ENCODE measurements at regions not wholly inside any gene's neighbourhood (a gene's known extent, or its start where the extent isn't known, plus 50 kb on each side); places are given as distances from the start of the nearest gene placed in this dataset.

- DNase-seq = no peak
- H3K4me3 ChIP-seq = no peak overlapping the region
- H3K27ac ChIP-seq = no peak overlapping the region
- no peak for TF ChIP-seq EP300 (IDR thresholded peaks at IDR 0.05)
- no peak for TF ChIP-seq CTCF (IDR thresholded peaks at IDR 0.05)
- WGBS, 3 donors = 67 to 80% (median 78%) methylated on average over 3 of the region's 3 CpGs
- no peaks in the 10 kb centered on the region for H3K27me3 ChIP-seq
- H3K9me3 ChIP-seq = no peaks in the 10 kb centered on the region
- H3K4me1 ChIP-seq (ENCODE audit: insufficient read depth) = no peaks in the 10 kb centered on the region
- intact Hi-C loops (cut with DNase I) = no loop called here
- no peaks in the 10 kb centered on the region for H3K36me3 ChIP-seq
Observed at GRCh38 chr18:55706898-55707297, 118.9 kb upstream of the TCF4 start.

GRCh38 chr18:55699233-55699765 is 111.3 kb upstream of the TCF4 start:
- Histone ChIP-seq H3K36me3 (no peaks in the 10 kb centered on the region), H3K27me3 (no peaks in the 10 kb centered on the region), H3K4me3 (no peak overlapping the region), H3K9me3 (no peaks in the 10 kb centered on the region), H3K27ac (no peak overlapping the region), H3K4me1 (ENCODE audit: insufficient read depth) (no peaks in the 10 kb centered on the region)
- no peak for TF ChIP-seq CTCF (IDR thresholded peaks at IDR 0.05)
- no peak for TF ChIP-seq POLR2A (IDR thresholded peaks at IDR 0.05)
- no peak for TF ChIP-seq EP300 (IDR thresholded peaks at IDR 0.05)
- DNase-seq = no peak
- WGBS, 3 donors = 74 to 79% (median 78%) methylated on average over 5 of the region's 5 CpGs
- intact Hi-C loops (cut with DNase I) = loop anchor here in 1 of 4 donors (10.0 kb wide), 1 partner anchor 64 kb away; no protein-coding TSS in a partner anchor

- TF ChIP-seq EP300 (IDR thresholded peaks at IDR 0.05) (no peak), POLR2A (IDR thresholded peaks at IDR 0.05) (no peak), CTCF (IDR thresholded peaks at IDR 0.05) (no peak)
- no peak overlapping the region for H3K4me3 ChIP-seq
- no peaks in the 10 kb centered on the region for H3K9me3 ChIP-seq
- no peaks in the 10 kb centered on the region for H3K27me3 ChIP-seq
- no peaks in the 10 kb centered on the region for H3K36me3 ChIP-seq
- no peak for DNase-seq
- WGBS, 3 donors = 68 to 83% (median 68%) methylated on average over 3 of the region's 3 CpGs
- H3K27ac ChIP-seq = no peak overlapping the region
- intact Hi-C loops (cut with DNase I) = loop anchor here in 1 of 4 donors (10.0 kb wide), 1 partner anchor 62 kb away; no protein-coding TSS in a partner anchor
- H3K4me1 ChIP-seq (ENCODE audit: insufficient read depth) = no peaks in the 10 kb centered on the region
Observed at GRCh38 chr18:55696811-55697210, 108.8 kb upstream of the TCF4 start.

- no peak for DNase-seq
- H3K9me3 ChIP-seq = no peaks in the 10 kb centered on the region
- H3K4me1 ChIP-seq (ENCODE audit: insufficient read depth) = no peaks in the 10 kb centered on the region
- no peak overlapping the region for H3K27ac ChIP-seq
- no peaks in the 10 kb centered on the region for H3K36me3 ChIP-seq
- no peak overlapping the region for H3K4me3 ChIP-seq
- intact Hi-C loops (cut with DNase I) = loop anchor here in 1 of 4 donors (10.0 kb wide), 1 partner anchor 60 kb away; no protein-coding TSS in a partner anchor
- H3K27me3 ChIP-seq = no peaks in the 10 kb centered on the region
- TF ChIP-seq EP300 (IDR thresholded peaks at IDR 0.05) = no peak
- no peak for TF ChIP-seq CTCF (IDR thresholded peaks at IDR 0.05)
- TF ChIP-seq POLR2A (IDR thresholded peaks at IDR 0.05) = no peak
Observed at GRCh38 chr18:55695091-55695490, 107.1 kb upstream of the TCF4 start.

Data from ovary (tissue), 7 donors.